HG02610 (cell line): ENCODE measurements at regions not wholly inside any gene's neighbourhood (a gene's known extent, or its start where the extent isn't known, plus 50 kb on each side); places are given as distances from the start of the nearest gene placed in this dataset.
A peak's percentile ranks its signal among the peaks of the same experiment; 100 is the strongest.

Experiments
- ATAC-seq: cut with Tn5 transposase; IDR thresholded peaks from one replicate; pipeline ENCODE4 v1.9.1; 2021; ENCODE audit warnings: mild to moderate bottlenecking, moderate library complexity; ENCODE audit not compliant: unreplicated experiment

- no peak for ATAC-seq
These were observed 142.6 kb upstream of the PROK2 start for GRCh38 chr3:71927505-71928066.

- ATAC-seq = no peak
These were observed 141.7 kb upstream of the PROK2 start for GRCh38 chr3:71926616-71927015.

GRCh38 chr3:71926262-71926600, 141.3 kb upstream of the PROK2 start:
- ATAC-seq = peak; percentile 22

- ATAC-seq = peak; percentile 79
These were observed 140.7 kb upstream of the PROK2 start for GRCh38 chr3:71925511-71926261.

- ATAC-seq = no peak
These were observed 139.8 kb upstream of the PROK2 start for GRCh38 chr3:71924721-71925120.

- ATAC-seq = no peak
These were observed 136.1 kb upstream of the PROK2 start for GRCh38 chr3:71921036-71921435.

GRCh38 chr3:71919572-71919971, 134.6 kb upstream of the PROK2 start:
- no peak for ATAC-seq

- ATAC-seq = no peak
These were observed 132.6 kb upstream of the PROK2 start for GRCh38 chr3:71917545-71917944.

- no peak for ATAC-seq
These were observed 131.9 kb upstream of the PROK2 start for GRCh38 chr3:71916747-71917369.

GRCh38 chr3:71912839-71913495, 128.0 kb upstream of the PROK2 start:
- no peak for ATAC-seq

- ATAC-seq = no peak
These were observed 125.2 kb upstream of the PROK2 start for GRCh38 chr3:71910108-71910507.

GRCh38 chr3:71907996-71908395, 123.0 kb upstream of the PROK2 start:
- no peak for ATAC-seq

GRCh38 chr3:71906976-71907375, 122.0 kb upstream of the PROK2 start:
- no peak for ATAC-seq

- peak; percentile 91 for ATAC-seq
These were observed 120.5 kb upstream of the PROK2 start for GRCh38 chr3:71905426-71905825.

GRCh38 chr3:71903936-71904335, 119.0 kb upstream of the PROK2 start:
- ATAC-seq = no peak

- no peak for ATAC-seq
These were observed 118.2 kb upstream of the PROK2 start for GRCh38 chr3:71903112-71903495.

GRCh38 chr3:71902258-71903111, 117.5 kb upstream of the PROK2 start:
- no peak for ATAC-seq

GRCh38 chr3:71901645-71902044, 116.7 kb upstream of the PROK2 start:
- no peak for ATAC-seq

GRCh38 chr3:71900057-71900456, 115.1 kb upstream of the PROK2 start:
- no peak for ATAC-seq

GRCh38 chr3:71896751-71897150, 111.8 kb upstream of the PROK2 start:
- ATAC-seq = no peak
